DMS53 treated with DMSO at 0.1 percent for 48 hours (cell line): ENCODE measurements at regions not wholly inside any gene's neighbourhood (a gene's known extent, or its start where the extent isn't known, plus 50 kb on each side); places are given as distances from the start of the nearest gene placed in this dataset.

Experiments
- DNase-seq: peaks from one replicate; lab custom pipeline; 2025; ENCODE audit not compliant: unreplicated experiment; lab: John Stamatoyannopoulos, UW

- no peak for DNase-seq
Measured at GRCh38 chr4:173932701-173933100, 350.8 kb downstream of the FBXO8 start.

GRCh38 chr4:173930329-173930967 lies 353.0 kb downstream of the FBXO8 start:
- DNase-seq, result no peak

- no peak for DNase-seq
Measured at GRCh38 chr4:173929921-173930320, 353.5 kb downstream of the FBXO8 start.

- DNase-seq, result no peak
Measured at GRCh38 chr4:173924561-173924960, 358.9 kb downstream of the FBXO8 start.

- DNase-seq, result no peak
Measured at GRCh38 chr4:173919861-173920260, 363.6 kb downstream of the FBXO8 start.

- DNase-seq, result no peak
Measured at GRCh38 chr4:173919196-173919595, 364.3 kb downstream of the FBXO8 start.

GRCh38 chr4:173917255-173917960 lies 366.1 kb downstream of the FBXO8 start:
- DNase-seq, result no peak

GRCh38 chr4:173913496-173913895 lies 370.0 kb downstream of the FBXO8 start:
- DNase-seq, result no peak

GRCh38 chr4:173912384-173912783 lies 371.1 kb downstream of the FBXO8 start:
- DNase-seq, result no peak

GRCh38 chr4:173910891-173911290 lies 372.6 kb downstream of the FBXO8 start:
- no peak for DNase-seq

- no peak for DNase-seq
Measured at GRCh38 chr4:173909294-173909693, 374.2 kb downstream of the FBXO8 start.

- no peak for DNase-seq
Measured at GRCh38 chr4:173899813-173900212, 369.8 kb upstream of the HAND2 start.

GRCh38 chr4:173891072-173891471 lies 361.0 kb upstream of the HAND2 start:
- DNase-seq, result no peak

- no peak for DNase-seq
Measured at GRCh38 chr4:173883821-173884220, 353.8 kb upstream of the HAND2 start.

- DNase-seq, result no peak
Measured at GRCh38 chr4:173880897-173881296, 350.9 kb upstream of the HAND2 start.

GRCh38 chr4:173879509-173879908 lies 349.5 kb upstream of the HAND2 start:
- no peak for DNase-seq

GRCh38 chr4:173878701-173879100 lies 348.7 kb upstream of the HAND2 start:
- DNase-seq, result no peak

GRCh38 chr4:173871643-173872042 lies 341.6 kb upstream of the HAND2 start:
- no peak for DNase-seq

GRCh38 chr4:173866322-173867026 lies 336.4 kb upstream of the HAND2 start:
- no peak for DNase-seq

- no peak for DNase-seq
Measured at GRCh38 chr4:173862754-173863153, 332.7 kb upstream of the HAND2 start.

GRCh38 chr4:173860094-173860493 lies 330.1 kb upstream of the HAND2 start:
- no peak for DNase-seq

- DNase-seq, result no peak
Measured at GRCh38 chr4:173859091-173859713, 329.2 kb upstream of the HAND2 start.
